Gastroesophageal sphincter (tissue), 4 donors: ENCODE measurements at regions not wholly inside any gene's neighbourhood (a gene's known extent, or its start where the extent isn't known, plus 50 kb on each side); places are given as distances from the start of the nearest gene placed in this dataset.

Experiments used
- ATAC-seq: fragments of 150-250 bp; one replicate; pipeline ENCODE4 v1.9.1; 2016; ENCODE audit warnings: mild to moderate bottlenecking, moderate library complexity
- H3K27ac ChIP-seq, 4 donors: fragments of 200-600 bp; sonication (generic) in 3 of 4; 1 replicate in 3 of 4; 2 replicates in 1 of 4; pipeline ENCODE4 v1.5.1; 2016 to 2019
- H3K27me3 ChIP-seq: fragments of 200-600 bp; sonication (generic); one replicate; pipeline ENCODE4 v1.5.1; 2019
- H3K36me3 ChIP-seq, 2 donors: fragments of 200-600 bp; sonication (generic); one replicate each; pipeline ENCODE4 v1.5.1; 2019; ENCODE audit warnings: control low read depth in 1 of 2
- H3K4me1 ChIP-seq, 3 donors: fragments of 200-600 bp; sonication (generic); 1 replicate in 2 of 3; 2 replicates in 1 of 3; pipeline ENCODE4 v1.5.1; 2016 to 2019; ENCODE audit warnings: control low read depth in 2 of 3
- H3K4me3 ChIP-seq, 2 donors: fragments of 200-600 bp; sonication (generic); one replicate each; pipeline ENCODE4 v1.5.1; 2019; ENCODE audit warnings: mild to moderate bottlenecking in 1 of 2, moderate library complexity in 1 of 2
- H3K9me3 ChIP-seq, 3 donors: fragments of 200-600 bp; sonication (generic); one replicate each; pipeline ENCODE4 v1.5.1; 2017 to 2019; ENCODE audit warnings: control low read depth in 2 of 3
- CTCF ChIP-seq, 4 experiments: fragments of 200-600 bp in 2 of 4; fragments of 450-650 bp in 2 of 4; sonication (generic) in 1 of 4; IDR thresholded peaks; one replicate each; pipeline ENCODE4 v1.5.1; 2017 to 2019; ENCODE audit warnings: antibody characterized with exemption in 4 of 4, mild to moderate bottlenecking in 2 of 4, moderate library complexity in 2 of 4
- EP300 ChIP-seq: sonication (generic); formaldehyde crosslinking; IDR thresholded peaks from one replicate; pipeline ENCODE4 v1.6.1; 2017; ENCODE audit warnings: antibody characterized with exemption, mild to moderate bottlenecking
- POLR2A ChIP-seq, 2 donors: fragments of 450-650 bp; IDR thresholded peaks; one replicate each; pipeline ENCODE4 v1.6.1; 2017; ENCODE audit warnings: antibody characterized with exemption in 2 of 2, mild to moderate bottlenecking in 2 of 2, moderate library complexity in 1 of 2
- POLR2AphosphoS5 ChIP-seq: sonication (generic); formaldehyde crosslinking; IDR thresholded peaks from one replicate; pipeline ENCODE4 v1.6.1; 2017; ENCODE audit warnings: antibody characterized with exemption
- WGBS, 2 donors: methylation state at CpG; one replicate each; pipeline ENCODE4 v1.1.5; 2018; ENCODE audit warnings: low coverage in 1 of 2; 5-methylcytosine and 5-hydroxymethylcytosine counted together

GRCh38 chr20:18956890-18957289 is 143.3 kb downstream of the SCP2D1 start:
- WGBS, 2 donors = 83 to 93% methylated on average over 3 to 4 of the region's 4 CpGs
- no peaks in the 10 kb centered on the region for H3K36me3 ChIP-seq
- H3K27me3 ChIP-seq = no peaks in the 10 kb centered on the region
- no peak overlapping the region for H3K27ac ChIP-seq
- H3K4me1 ChIP-seq = no peaks in the 10 kb centered on the region
- peaks cover 0 to 11% (median 0%) of the 10 kb centered on the region in 3 donors for H3K9me3 ChIP-seq
- no peak for TF ChIP-seq EP300
- TF ChIP-seq POLR2AphosphoS5 = no peak
- TF ChIP-seq POLR2A (IDR thresholded peaks at IDR 0.05) = no peak
- no peak for TF ChIP-seq CTCF (IDR thresholded peaks at IDR 0.05)
- no peak overlapping the region for H3K4me3 ChIP-seq
- ATAC-seq = no peak

DNA sequence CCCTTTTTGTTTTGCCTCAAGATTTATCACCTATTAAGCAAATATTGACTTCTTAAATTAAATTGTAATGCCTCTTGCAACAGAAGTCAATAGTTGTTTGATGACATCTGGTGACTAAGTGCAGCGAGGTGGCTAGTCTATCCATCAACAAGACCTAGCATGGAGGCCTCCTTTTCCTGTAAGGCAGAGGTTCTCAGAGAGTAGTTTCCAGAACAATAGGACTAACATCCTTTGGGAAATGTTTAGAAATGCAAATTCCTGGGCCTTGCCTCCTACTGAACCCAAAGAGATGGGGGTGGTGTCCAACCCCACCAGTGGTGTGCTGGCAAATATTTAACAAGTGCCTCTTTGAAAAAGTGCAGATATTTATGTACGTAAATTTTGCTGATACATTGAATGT is 143.7 kb downstream of the SCP2D1 start:
- H3K4me1 ChIP-seq = no peaks in the 10 kb centered on the region
- TF ChIP-seq POLR2A (IDR thresholded peaks at IDR 0.05) (no peak), POLR2AphosphoS5 (no peak), CTCF (IDR thresholded peaks at IDR 0.05) (no peak), EP300 (no peak)
- H3K27ac ChIP-seq = no peak overlapping the region
- 80 to 100% methylated on average over 1 to 2 of the region's 2 CpGs for WGBS, 2 donors
- no peaks in the 10 kb centered on the region for H3K36me3 ChIP-seq
- ATAC-seq = no peak
- peaks cover 0 to 11% (median 0%) of the 10 kb centered on the region in 3 donors for H3K9me3 ChIP-seq
- no peaks in the 10 kb centered on the region for H3K27me3 ChIP-seq
- no peak overlapping the region for H3K4me3 ChIP-seq

DNA sequence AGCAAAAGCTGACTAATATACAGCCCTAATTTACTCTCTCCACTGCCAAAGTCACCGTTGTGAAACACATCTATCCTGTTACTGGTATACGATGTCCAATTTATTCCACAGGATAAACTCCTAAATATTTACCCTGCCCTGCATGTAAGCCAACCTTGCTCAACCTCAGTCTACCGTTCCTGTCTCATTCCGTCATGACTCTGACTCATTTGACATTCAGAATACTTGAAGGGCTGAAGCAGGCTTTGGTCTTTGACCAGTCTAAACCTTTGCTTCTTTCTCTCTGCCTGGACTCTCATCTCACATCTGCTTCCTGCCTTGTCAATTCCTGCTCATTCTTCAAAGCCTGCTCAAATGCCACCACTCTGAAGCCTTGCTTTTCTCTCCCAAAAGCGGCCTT is 157.5 kb downstream of the SCP2D1 start:
- H3K4me3 ChIP-seq = no peak overlapping the region
- H3K36me3 ChIP-seq = no peaks in the 10 kb centered on the region
- no peak for ATAC-seq
- TF ChIP-seq POLR2A (IDR thresholded peaks at IDR 0.05) = no peak
- H3K4me1 ChIP-seq = peaks cover 0 to 11% (median 0%) of the 10 kb centered on the region in 3 donors
- H3K9me3 ChIP-seq = no peaks in the 10 kb centered on the region
- H3K27me3 ChIP-seq = no peaks in the 10 kb centered on the region
- H3K27ac ChIP-seq = no peak overlapping the region
- WGBS, 2 donors = 94 to 96% methylated on average over 5 of the region's 5 CpGs

GRCh38 chr20:18971574-18971973 is 158.0 kb downstream of the SCP2D1 start:
- H3K27ac ChIP-seq = no peak overlapping the region
- peaks cover 0 to 11% (median 0%) of the 10 kb centered on the region in 3 donors for H3K4me1 ChIP-seq
- ATAC-seq = no peak
- 79% methylated on average over 2 of the region's 2 CpGs; no CpG with 5 or more reads in 1 of the 2 donors for WGBS, 2 donors
- H3K4me3 ChIP-seq = no peak overlapping the region
- H3K27me3 ChIP-seq = no peaks in the 10 kb centered on the region
- TF ChIP-seq EP300 (no peak), CTCF (IDR thresholded peaks at IDR 0.05) (no peak), POLR2A (IDR thresholded peaks at IDR 0.05) (no peak), POLR2AphosphoS5 (no peak)
- H3K36me3 ChIP-seq = no peaks in the 10 kb centered on the region
- no peaks in the 10 kb centered on the region for H3K9me3 ChIP-seq

- Histone ChIP-seq H3K4me3 (no peak overlapping the region), H3K36me3 (no peaks in the 10 kb centered on the region), H3K4me1 (peaks cover 0 to 11% (median 0%) of the 10 kb centered on the region in 3 donors), H3K9me3 (no peaks in the 10 kb centered on the region), H3K27me3 (no peaks in the 10 kb centered on the region), H3K27ac (peak overlapping the region in 2 of 4 donors; percentile 18 to 42)
- TF ChIP-seq POLR2AphosphoS5 (no peak), POLR2A (IDR thresholded peaks at IDR 0.05) (no peak), EP300 (no peak), CTCF (IDR thresholded peaks at IDR 0.05) (no peak)
- ATAC-seq = peak; percentile 45
- 83 to 100% methylated on average over 1 of the region's 3 CpGs for WGBS, 2 donors
Observed at GRCh38 chr20:18972251-18972876, 158.8 kb downstream of the SCP2D1 start.
